ENCODE measurements at regions not wholly inside any gene's neighbourhood (a gene's known extent, or its start where the extent isn't known, plus 50 kb on each side); places are given as distances from the start of the nearest gene placed in this dataset.

DNA sequence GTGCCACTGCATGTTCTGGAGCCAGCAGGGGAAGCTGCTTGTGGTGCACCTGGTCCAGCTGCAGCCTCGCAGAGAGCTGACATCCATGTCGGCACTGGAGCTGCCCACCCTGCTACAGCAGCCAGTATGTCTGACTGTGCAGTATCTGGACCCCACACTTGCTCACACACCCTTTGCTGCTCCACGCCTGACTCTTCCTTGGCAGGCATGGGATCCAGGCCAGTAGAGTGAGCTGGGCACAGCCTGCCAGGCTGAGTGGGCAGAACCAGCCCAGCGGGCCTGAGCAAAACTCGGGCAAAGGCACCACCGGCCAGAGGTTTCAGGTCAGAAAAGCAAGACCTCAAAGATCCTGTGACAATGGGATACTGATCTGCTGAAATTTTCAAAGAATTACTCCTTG is 690.1 kb downstream of the STPG2 start:
- peaks cover 9% of the 10 kb centered on the region for H3K9me3 ChIP-seq (ENCODE audit: low read depth, low read length, poor library complexity, severe bottlenecking)
- DNase-seq (ENCODE audit: low spot score) = no peak
- TF ChIP-seq, protein P1, sequence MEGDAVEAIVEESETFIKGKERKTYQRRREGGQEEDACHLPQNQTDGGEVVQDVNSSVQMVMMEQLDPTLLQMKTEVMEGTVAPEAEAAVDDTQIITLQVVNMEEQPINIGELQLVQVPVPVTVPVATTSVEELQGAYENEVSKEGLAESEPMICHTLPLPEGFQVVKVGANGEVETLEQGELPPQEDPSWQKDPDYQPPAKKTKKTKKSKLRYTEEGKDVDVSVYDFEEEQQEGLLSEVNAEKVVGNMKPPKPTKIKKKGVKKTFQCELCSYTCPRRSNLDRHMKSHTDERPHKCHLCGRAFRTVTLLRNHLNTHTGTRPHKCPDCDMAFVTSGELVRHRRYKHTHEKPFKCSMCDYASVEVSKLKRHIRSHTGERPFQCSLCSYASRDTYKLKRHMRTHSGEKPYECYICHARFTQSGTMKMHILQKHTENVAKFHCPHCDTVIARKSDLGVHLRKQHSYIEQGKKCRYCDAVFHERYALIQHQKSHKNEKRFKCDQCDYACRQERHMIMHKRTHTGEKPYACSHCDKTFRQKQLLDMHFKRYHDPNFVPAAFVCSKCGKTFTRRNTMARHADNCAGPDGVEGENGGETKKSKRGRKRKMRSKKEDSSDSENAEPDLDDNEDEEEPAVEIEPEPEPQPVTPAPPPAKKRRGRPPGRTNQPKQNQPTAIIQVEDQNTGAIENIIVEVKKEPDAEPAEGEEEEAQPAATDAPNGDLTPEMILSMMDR (conservative IDR thresholded peaks at IDR 0.05; ENCODE audit: low read depth, low read length) = no peak
- TF ChIP-seq EZH2 (IDR thresholded peaks at IDR 0.05; ENCODE audit: borderline replicate concordance, low read depth, low read length, poor library complexity, severe bottlenecking) = no peak
- intact Hi-C loops (cut with micrococcal nuclease; ENCODE audit: unreplicated experiment) = no loop called here
- no peak overlapping the region for H3K27ac ChIP-seq (ENCODE audit: low read depth, low read length, poor library complexity, severe bottlenecking)
- ChIA-PET POLR2A (ENCODE audit: low non-redundant PET) (no interaction called here), CTCF (no interaction called here)
- no peaks in the 10 kb centered on the region for H3K36me3 ChIP-seq (ENCODE audit: insufficient read depth, low read length, poor library complexity, severe bottlenecking)
- no peak overlapping the region for H3K4me3 ChIP-seq (ENCODE audit: low read depth, low read length, poor library complexity, severe bottlenecking)
- no peaks in the 10 kb centered on the region for H3K4me1 ChIP-seq (ENCODE audit: insufficient read depth, low read length, poor library complexity, severe bottlenecking)
- no peaks in the 10 kb centered on the region for H3K27me3 ChIP-seq (replicated peaks; ENCODE audit: insufficient read depth, low read depth, low read length, poor library complexity)
- BruUV-seq (replicated peaks) = no TSS peak

DNA sequence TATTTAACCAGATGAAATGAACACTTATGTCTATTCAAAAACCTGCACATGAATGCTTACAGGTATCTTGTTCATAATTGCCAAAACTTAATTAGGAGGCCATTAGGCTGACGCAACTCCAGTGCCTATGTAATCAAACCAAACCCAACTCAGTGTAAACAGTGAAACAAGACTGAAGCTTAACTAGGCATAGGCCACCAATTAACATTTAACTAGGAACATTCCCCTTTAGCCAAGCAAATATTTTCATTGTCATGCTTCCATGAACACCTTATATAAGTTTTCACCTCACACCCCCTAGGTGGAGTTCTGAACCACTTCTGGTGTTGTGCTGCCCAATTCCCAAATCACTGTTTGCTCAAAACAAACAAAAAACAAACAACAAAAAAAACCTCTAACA is 686.0 kb downstream of the STPG2 start:
- no peaks in the 10 kb centered on the region for H3K4me1 ChIP-seq (ENCODE audit: insufficient read depth, low read length, poor library complexity, severe bottlenecking)
- H3K4me3 ChIP-seq (ENCODE audit: low read depth, low read length, poor library complexity, severe bottlenecking) = no peak overlapping the region
- ChIA-PET POLR2A (ENCODE audit: low non-redundant PET) (no interaction called here), CTCF (no interaction called here)
- H3K27me3 ChIP-seq (replicated peaks; ENCODE audit: insufficient read depth, low read depth, low read length, poor library complexity) = no peaks in the 10 kb centered on the region
- H3K36me3 ChIP-seq (ENCODE audit: insufficient read depth, low read length, poor library complexity, severe bottlenecking) = no peaks in the 10 kb centered on the region
- DNase-seq (ENCODE audit: low spot score) = no peak
- BruUV-seq (replicated peaks) = no TSS peak
- no peak for TF ChIP-seq EZH2 (IDR thresholded peaks at IDR 0.05; ENCODE audit: borderline replicate concordance, low read depth, low read length, poor library complexity, severe bottlenecking)
- TF ChIP-seq, protein P1 (conservative IDR thresholded peaks at IDR 0.05; ENCODE audit: low read depth, low read length) = no peak
- intact Hi-C loops (cut with micrococcal nuclease; ENCODE audit: unreplicated experiment) = no loop called here
- H3K9me3 ChIP-seq (ENCODE audit: low read depth, low read length, poor library complexity, severe bottlenecking) = peaks cover 9% of the 10 kb centered on the region
- H3K27ac ChIP-seq (ENCODE audit: low read depth, low read length, poor library complexity, severe bottlenecking) = no peak overlapping the region

DNA sequence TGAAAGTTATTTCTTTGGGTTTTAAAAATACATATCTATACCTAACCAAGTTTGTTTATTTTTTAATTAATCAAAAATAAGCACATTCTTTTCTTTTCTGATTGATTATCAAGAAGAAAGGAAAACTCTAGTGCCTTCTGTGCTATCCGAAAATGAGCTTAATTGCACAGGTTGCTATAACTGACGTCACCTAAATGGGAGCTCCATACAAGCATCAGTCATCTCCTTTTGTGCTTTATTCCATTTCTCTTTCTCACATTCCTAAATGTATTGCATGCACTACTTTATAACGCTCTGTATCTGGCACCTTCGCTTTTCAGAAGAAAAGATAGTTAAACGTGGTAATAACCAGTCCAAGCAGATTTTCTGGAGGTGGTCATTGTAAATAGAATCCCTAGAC is 675.0 kb downstream of the STPG2 start:
- no TSS peak for BruUV-seq (replicated peaks)
- H3K27ac ChIP-seq (ENCODE audit: low read depth, low read length, poor library complexity, severe bottlenecking) = no peak overlapping the region
- peaks cover 11% of the 10 kb centered on the region for H3K9me3 ChIP-seq (ENCODE audit: low read depth, low read length, poor library complexity, severe bottlenecking)
- H3K4me1 ChIP-seq (ENCODE audit: insufficient read depth, low read length, poor library complexity, severe bottlenecking) = no peaks in the 10 kb centered on the region
- TF ChIP-seq, protein P1 (conservative IDR thresholded peaks at IDR 0.05; ENCODE audit: low read depth, low read length) = no peak
- no peak for TF ChIP-seq EZH2 (IDR thresholded peaks at IDR 0.05; ENCODE audit: borderline replicate concordance, low read depth, low read length, poor library complexity, severe bottlenecking)
- ChIA-PET POLR2A (ENCODE audit: low non-redundant PET) (no interaction called here), CTCF (no interaction called here)
- no peaks in the 10 kb centered on the region for H3K27me3 ChIP-seq (replicated peaks; ENCODE audit: insufficient read depth, low read depth, low read length, poor library complexity)
- no peak for DNase-seq (ENCODE audit: low spot score)
- no peaks in the 10 kb centered on the region for H3K36me3 ChIP-seq (ENCODE audit: insufficient read depth, low read length, poor library complexity, severe bottlenecking)
- no peak overlapping the region for H3K4me3 ChIP-seq (ENCODE audit: low read depth, low read length, poor library complexity, severe bottlenecking)
- intact Hi-C loops (cut with micrococcal nuclease; ENCODE audit: unreplicated experiment) = no loop called here

Measured in A673 (cell line).